HFFc6 (cell line): ENCODE measurements at regions not wholly inside any gene's neighbourhood (a gene's known extent, or its start where the extent isn't known, plus 50 kb on each side); places are given as distances from the start of the nearest gene placed in this dataset.

Source experiments
- DNase-seq: peaks from one replicate; pipeline ENCODE4 v3.0.0-alpha.2; 2018
- H3K27ac Mint-ChIP-seq: 2 replicates; pipeline ENCODE4 v1.8.0; 2020; ENCODE audit warnings: mild to moderate bottlenecking, mixed read lengths
- H3K27me3 Mint-ChIP-seq: 2 replicates; pipeline ENCODE4 v1.8.0; 2021; ENCODE audit warnings: mild to moderate bottlenecking, moderate library complexity, mixed read lengths; ENCODE audit not compliant: insufficient read depth
- H3K36me3 Mint-ChIP-seq: 2 replicates; pipeline ENCODE4 v1.8.0; 2021; ENCODE audit warnings: low read depth, mixed read lengths
- H3K4me1 Mint-ChIP-seq: 2 replicates; pipeline ENCODE4 v1.8.0; 2020; ENCODE audit warnings: low read depth, mixed read lengths
- H3K4me3 Mint-ChIP-seq: 2 replicates; pipeline ENCODE4 v1.8.0; 2020; ENCODE audit warnings: mild to moderate bottlenecking, moderate library complexity, mixed read lengths
- H3K9me3 Mint-ChIP-seq: 2 replicates; pipeline ENCODE4 v1.8.0; 2020; ENCODE audit warnings: mild to moderate bottlenecking, mixed read lengths
- CTCF ChIP-seq: fragments of 200-600 bp; sonication (generic); IDR thresholded peaks from 2 replicates; pipeline ENCODE4 v1.5.0; 2021; ENCODE audit warnings: antibody characterized with exemption, mild to moderate bottlenecking

DNA sequence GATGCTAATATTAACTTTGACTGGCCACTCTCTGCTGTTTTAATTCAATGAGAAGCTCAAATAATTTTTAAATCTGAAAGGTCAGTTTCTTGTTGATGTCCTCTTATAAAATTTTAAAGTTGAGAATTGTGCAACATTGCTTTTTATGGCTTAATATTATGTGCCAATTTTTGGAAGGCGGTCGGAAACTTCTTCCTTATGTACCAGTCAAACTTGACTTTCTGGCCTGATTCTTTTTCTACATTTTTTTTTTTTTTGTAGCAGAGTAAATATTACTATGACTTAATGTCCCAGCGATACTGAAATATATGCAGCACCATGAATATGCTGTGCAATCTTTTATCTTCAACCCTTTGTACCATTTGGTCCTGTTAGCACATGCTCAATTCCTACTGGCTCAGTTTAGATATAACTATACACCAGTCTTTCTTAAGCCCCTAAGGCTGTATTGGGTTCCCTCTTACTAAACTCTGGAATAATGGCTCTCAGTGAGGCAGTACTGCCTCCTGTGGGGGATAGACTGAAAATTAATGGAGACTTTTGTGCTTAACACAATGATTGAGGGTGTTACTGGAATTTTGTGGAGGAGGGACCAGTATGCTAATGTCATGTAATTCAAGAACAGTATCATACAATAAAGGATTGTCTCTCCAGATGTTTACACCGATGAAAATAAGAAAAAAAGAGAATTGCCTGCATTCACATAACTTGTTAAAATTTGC, 156.4 kb upstream of the SYNCRIP start:
- no peak overlapping the region for H3K4me3 Mint-ChIP-seq
- DNase-seq = no peak
- no peak overlapping the region for H3K27ac Mint-ChIP-seq
- no peaks in the 10 kb centered on the region for H3K4me1 Mint-ChIP-seq
- no peaks in the 10 kb centered on the region for H3K36me3 Mint-ChIP-seq
- no peaks in the 10 kb centered on the region for H3K9me3 Mint-ChIP-seq
- H3K27me3 Mint-ChIP-seq = peaks cover 4% of the 10 kb centered on the region
- no peak for TF ChIP-seq CTCF

- no peak overlapping the region for H3K4me3 Mint-ChIP-seq
- peaks cover 4% of the 10 kb centered on the region for H3K27me3 Mint-ChIP-seq
- no peaks in the 10 kb centered on the region for H3K4me1 Mint-ChIP-seq
- DNase-seq = no peak
- H3K27ac Mint-ChIP-seq = no peak overlapping the region
- no peaks in the 10 kb centered on the region for H3K9me3 Mint-ChIP-seq
- TF ChIP-seq CTCF = no peak
- no peaks in the 10 kb centered on the region for H3K36me3 Mint-ChIP-seq
Observed at GRCh38 chr6:85797993-85798392, 155.3 kb upstream of the SYNCRIP start.

DNA sequence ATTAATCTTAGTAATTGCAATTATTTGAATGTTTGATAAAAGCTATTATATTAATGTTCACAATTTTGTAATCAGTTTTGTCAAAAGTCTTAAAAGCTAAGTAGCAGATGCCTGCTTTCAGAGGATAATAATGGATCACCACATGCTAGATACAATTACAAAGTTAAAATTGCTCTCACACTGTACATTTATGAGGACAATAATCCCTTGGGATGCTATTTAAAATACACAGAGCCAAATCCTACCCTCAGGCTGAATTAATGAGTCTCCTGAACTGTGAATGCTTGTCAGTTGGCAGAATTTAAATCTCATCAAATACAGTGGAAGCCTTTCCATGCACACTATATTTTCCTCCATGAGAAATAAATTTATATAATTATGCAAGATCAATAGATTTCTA, 153.3 kb upstream of the SYNCRIP start:
- H3K27me3 Mint-ChIP-seq = peaks cover 4% of the 10 kb centered on the region
- H3K4me3 Mint-ChIP-seq = no peak overlapping the region
- TF ChIP-seq CTCF = no peak
- H3K4me1 Mint-ChIP-seq = peaks cover 9% of the 10 kb centered on the region; the same call in 1 of the 2 replicates
- DNase-seq = no peak
- H3K9me3 Mint-ChIP-seq = peaks cover 4% of the 10 kb centered on the region; the same call in 1 of the 2 replicates
- H3K27ac Mint-ChIP-seq = no peak overlapping the region
- H3K36me3 Mint-ChIP-seq = no peaks in the 10 kb centered on the region

DNA sequence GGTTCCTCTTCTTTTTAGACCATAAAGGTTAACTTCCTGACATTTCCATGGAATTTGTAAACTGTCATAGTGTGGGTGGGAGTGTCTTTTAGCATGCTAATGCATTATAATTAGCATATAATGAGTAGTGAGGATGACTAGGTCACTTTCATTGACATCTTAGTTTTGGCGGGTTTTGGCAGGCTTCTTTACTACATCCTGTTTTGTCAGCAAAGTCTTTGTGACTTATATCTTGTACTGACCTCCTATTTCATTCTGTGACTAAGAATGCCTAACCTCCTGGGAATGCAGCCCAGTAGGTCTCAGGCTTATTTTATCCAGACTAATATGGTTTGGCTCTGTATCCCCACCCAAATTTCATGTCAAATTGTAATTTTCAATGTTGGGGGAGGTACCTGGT, 149.6 kb upstream of the SYNCRIP start:
- peaks cover 4% of the 10 kb centered on the region for H3K27me3 Mint-ChIP-seq
- peaks cover 10% of the 10 kb centered on the region; the same call in 1 of the 2 replicates for H3K9me3 Mint-ChIP-seq
- no peak for DNase-seq
- H3K4me3 Mint-ChIP-seq = no peak overlapping the region
- H3K27ac Mint-ChIP-seq = no peak overlapping the region
- H3K4me1 Mint-ChIP-seq = peaks cover 9% of the 10 kb centered on the region; the same call in 1 of the 2 replicates
- TF ChIP-seq CTCF = no peak
- H3K36me3 Mint-ChIP-seq = no peaks in the 10 kb centered on the region

DNA sequence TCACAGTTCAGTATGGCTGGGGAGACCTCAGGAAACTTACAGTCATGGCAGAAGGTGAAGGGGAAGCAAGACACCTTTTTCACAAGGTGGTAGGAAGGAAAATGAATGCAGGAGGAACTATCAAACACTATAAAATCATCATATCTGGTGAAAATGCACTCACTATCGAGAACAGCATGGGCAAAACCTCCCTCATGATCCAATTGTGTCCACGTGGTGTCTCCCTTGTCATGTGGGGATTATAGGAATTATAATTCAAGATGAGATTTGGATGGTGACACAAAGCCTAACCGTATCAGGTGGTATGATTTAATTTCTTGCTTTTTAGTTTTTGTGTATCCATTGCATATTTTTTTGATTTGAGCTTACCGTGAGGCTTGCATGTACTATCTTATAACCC, 133.2 kb upstream of the SYNCRIP start:
- Mint-ChIP-seq H3K27ac (no peak overlapping the region), H3K4me1 (no peaks in the 10 kb centered on the region), H3K9me3 (no peaks in the 10 kb centered on the region), H3K4me3 (no peak overlapping the region), H3K27me3 (no peaks in the 10 kb centered on the region; the same call in 1 of the 2 replicates), H3K36me3 (no peaks in the 10 kb centered on the region)
- TF ChIP-seq CTCF = no peak
- DNase-seq = no peak
